OCI-LY1 (cell line): ENCODE measurements at regions not wholly inside any gene's neighbourhood (a gene's known extent, or its start where the extent isn't known, plus 50 kb on each side); places are given as distances from the start of the nearest gene placed in this dataset.

Experiments
- H2AFZ ChIP-seq: fragments of 200-600 bp; sonication (generic), shearing (Covaris generic); 2 replicates; pipeline ENCODE4 v1.6.0; 2014; ENCODE audit warnings: antibody characterized with exemption, mild to moderate bottlenecking, low read length
- H3F3A ChIP-seq: fragments of 200-600 bp; sonication (generic), shearing (Covaris generic); 2 replicates; pipeline ENCODE4 v1.6.0; 2014; ENCODE audit warnings: mild to moderate bottlenecking, antibody characterized with exemption, low read length, moderate library complexity; ENCODE audit not compliant: insufficient read depth
- H3K27ac ChIP-seq: fragments of 200-600 bp; sonication (generic); 2 replicates; pipeline ENCODE4 v1.5.1; 2014; ENCODE audit warnings: low read length, mixed run types, mild to moderate bottlenecking, low read depth; ENCODE audit not compliant: poor library complexity, severe bottlenecking
- H3K27me3 ChIP-seq: fragments of 200-600 bp; sonication (generic); 2 replicates; pipeline ENCODE4 v1.6.0; 2014; ENCODE audit warnings: antibody characterized with exemption, mild to moderate bottlenecking, low read length, moderate library complexity; ENCODE audit not compliant: insufficient read depth
- H3K36me3 ChIP-seq: fragments of 200-600 bp; sonication (generic); 2 replicates; pipeline ENCODE4 v1.6.1; 2014; ENCODE audit warnings: mild to moderate bottlenecking, antibody characterized with exemption, low read length, moderate library complexity, mixed read lengths; ENCODE audit not compliant: insufficient read depth
- H3K4me1 ChIP-seq: fragments of 200-600 bp; sonication (generic); 2 replicates; pipeline ENCODE4 v1.5.1; 2014; ENCODE audit warnings: mild to moderate bottlenecking, low read length, moderate library complexity; ENCODE audit not compliant: insufficient read depth, severe bottlenecking
- H3K4me2 ChIP-seq: fragments of 200-600 bp; sonication (generic), shearing (Covaris generic); 2 replicates; pipeline ENCODE4 v1.6.1; 2014; ENCODE audit warnings: low read length
- H3K4me3 ChIP-seq: fragments of 200-600 bp; sonication (generic); 2 replicates; pipeline ENCODE4 v1.5.1; 2014; ENCODE audit warnings: low read length, low read depth, mild to moderate bottlenecking, mixed read lengths; ENCODE audit not compliant: poor library complexity, severe bottlenecking
- H3K79me2 ChIP-seq: fragments of 200-600 bp; shearing (Covaris generic); 2 replicates; pipeline ENCODE4 v1.6.1; 2016; ENCODE audit warnings: mixed run types, low read length, mixed read lengths; ENCODE audit not compliant: insufficient read depth
- H3K9ac ChIP-seq: fragments of 200-600 bp; sonication (generic), shearing (Covaris generic); 2 replicates; pipeline ENCODE4 v1.6.1; 2014; ENCODE audit warnings: mild to moderate bottlenecking, low read length, mixed read lengths
- H3K9me2 ChIP-seq: fragments of 200-600 bp; sonication (generic), shearing (Covaris generic); 2 replicates; pipeline ENCODE4 v1.6.1; 2014; ENCODE audit warnings: low read depth, mild to moderate bottlenecking, low read length, mixed read lengths
- H3K9me3 ChIP-seq: fragments of 200-600 bp; shearing (Covaris generic); 2 replicates; pipeline ENCODE4 v1.6.1; 2014; ENCODE audit warnings: low read length, mixed read lengths
- H4K20me1 ChIP-seq: fragments of 200-600 bp; sonication (generic), shearing (Covaris generic); 2 replicates; pipeline ENCODE4 v1.6.0; 2016; ENCODE audit warnings: mild to moderate bottlenecking, low read length; ENCODE audit not compliant: insufficient read depth
- EZH2 ChIP-seq: fragments of 200-600 bp; sonication (generic), shearing (Covaris generic); IDR thresholded peaks from 2 replicates; pipeline ENCODE4 v1.8.0; 2017; ENCODE audit warnings: borderline replicate concordance, mixed run types, mild to moderate bottlenecking, antibody characterized with exemption, low read length, moderate library complexity, mixed read lengths
- TF ChIP-seq, protein P1 (sequence below): fragments of 200-600 bp; sonication (generic), shearing (Covaris generic); IDR thresholded peaks from 2 replicates; pipeline ENCODE4 v1.5.1; 2017; ENCODE audit warnings: mild to moderate bottlenecking, antibody characterized with exemption, low read length, moderate library complexity, mixed read lengths

DNA sequence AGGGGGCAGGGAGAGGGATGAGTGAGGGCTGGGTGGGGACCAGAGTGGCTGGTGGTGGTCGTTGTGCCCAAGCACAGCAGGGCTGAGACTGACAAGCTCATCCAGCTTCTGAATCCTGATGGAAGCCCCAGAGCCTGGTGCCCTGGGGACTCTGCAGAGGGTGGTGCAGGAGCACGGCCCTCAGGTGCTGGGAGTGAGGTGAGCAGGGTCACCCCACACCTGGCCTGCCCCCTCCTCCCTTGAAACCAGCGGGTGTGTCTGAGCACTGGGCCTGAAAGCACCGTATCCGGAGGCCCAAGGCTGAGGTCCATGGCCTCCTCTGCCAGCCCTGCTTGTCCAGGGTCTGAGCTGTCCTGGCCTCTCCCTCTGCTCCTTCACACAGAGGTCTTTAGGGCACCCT lies 218.2 kb downstream of the ZNF248 start:
- Histone ChIP-seq H3K9me2 (no peaks in the 10 kb centered on the region), H3K36me3 (no peaks in the 10 kb centered on the region), H3F3A (no peaks in the 10 kb centered on the region), H3K4me3 (no peak overlapping the region), H3K27me3 (no peaks in the 10 kb centered on the region), H4K20me1 (no peaks in the 10 kb centered on the region), H3K79me2 (no peaks in the 10 kb centered on the region), H3K27ac (no peak overlapping the region), H3K9me3 (no peaks in the 10 kb centered on the region), H2AFZ (no peak overlapping the region), H3K9ac (no peak overlapping the region), H3K4me2 (no peak overlapping the region), H3K4me1 (no peaks in the 10 kb centered on the region)
- TF ChIP-seq, protein P1, sequence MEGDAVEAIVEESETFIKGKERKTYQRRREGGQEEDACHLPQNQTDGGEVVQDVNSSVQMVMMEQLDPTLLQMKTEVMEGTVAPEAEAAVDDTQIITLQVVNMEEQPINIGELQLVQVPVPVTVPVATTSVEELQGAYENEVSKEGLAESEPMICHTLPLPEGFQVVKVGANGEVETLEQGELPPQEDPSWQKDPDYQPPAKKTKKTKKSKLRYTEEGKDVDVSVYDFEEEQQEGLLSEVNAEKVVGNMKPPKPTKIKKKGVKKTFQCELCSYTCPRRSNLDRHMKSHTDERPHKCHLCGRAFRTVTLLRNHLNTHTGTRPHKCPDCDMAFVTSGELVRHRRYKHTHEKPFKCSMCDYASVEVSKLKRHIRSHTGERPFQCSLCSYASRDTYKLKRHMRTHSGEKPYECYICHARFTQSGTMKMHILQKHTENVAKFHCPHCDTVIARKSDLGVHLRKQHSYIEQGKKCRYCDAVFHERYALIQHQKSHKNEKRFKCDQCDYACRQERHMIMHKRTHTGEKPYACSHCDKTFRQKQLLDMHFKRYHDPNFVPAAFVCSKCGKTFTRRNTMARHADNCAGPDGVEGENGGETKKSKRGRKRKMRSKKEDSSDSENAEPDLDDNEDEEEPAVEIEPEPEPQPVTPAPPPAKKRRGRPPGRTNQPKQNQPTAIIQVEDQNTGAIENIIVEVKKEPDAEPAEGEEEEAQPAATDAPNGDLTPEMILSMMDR, result no peak
- no peak for TF ChIP-seq EZH2

DNA sequence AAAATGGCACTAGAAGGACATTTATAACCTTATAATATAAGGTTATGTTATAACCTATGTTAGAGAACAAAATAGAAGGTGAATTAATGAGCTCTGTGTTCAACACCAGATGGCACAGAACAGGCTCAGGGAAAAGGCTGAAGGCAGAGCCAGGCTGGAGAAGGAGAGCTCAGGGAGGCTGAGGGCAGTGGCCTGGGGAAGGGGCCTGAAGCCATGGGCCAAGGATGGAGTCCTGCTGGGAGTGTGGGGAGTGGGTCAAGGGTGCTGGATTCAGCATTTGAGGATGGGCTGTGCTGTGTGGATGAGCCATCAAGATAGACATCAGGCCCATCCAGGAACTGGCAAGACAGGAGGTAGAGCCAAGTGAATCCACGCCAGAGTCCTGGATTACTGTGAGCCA lies 218.8 kb downstream of the ZNF248 start:
- H4K20me1 ChIP-seq, result no peaks in the 10 kb centered on the region
- H3K36me3 ChIP-seq, result no peaks in the 10 kb centered on the region
- H3K27me3 ChIP-seq, result no peaks in the 10 kb centered on the region
- H3K79me2 ChIP-seq, result no peaks in the 10 kb centered on the region
- no peaks in the 10 kb centered on the region for H3K4me1 ChIP-seq
- H3K4me2 ChIP-seq, result no peak overlapping the region
- no peaks in the 10 kb centered on the region for H3K9me2 ChIP-seq
- no peaks in the 10 kb centered on the region for H3F3A ChIP-seq
- H3K9me3 ChIP-seq, result no peaks in the 10 kb centered on the region
- TF ChIP-seq, protein P1, result no peak
- TF ChIP-seq EZH2, result no peak
- H3K9ac ChIP-seq, result no peak overlapping the region
- no peak overlapping the region for H3K4me3 ChIP-seq
- H2AFZ ChIP-seq, result no peak overlapping the region
- no peak overlapping the region for H3K27ac ChIP-seq

DNA sequence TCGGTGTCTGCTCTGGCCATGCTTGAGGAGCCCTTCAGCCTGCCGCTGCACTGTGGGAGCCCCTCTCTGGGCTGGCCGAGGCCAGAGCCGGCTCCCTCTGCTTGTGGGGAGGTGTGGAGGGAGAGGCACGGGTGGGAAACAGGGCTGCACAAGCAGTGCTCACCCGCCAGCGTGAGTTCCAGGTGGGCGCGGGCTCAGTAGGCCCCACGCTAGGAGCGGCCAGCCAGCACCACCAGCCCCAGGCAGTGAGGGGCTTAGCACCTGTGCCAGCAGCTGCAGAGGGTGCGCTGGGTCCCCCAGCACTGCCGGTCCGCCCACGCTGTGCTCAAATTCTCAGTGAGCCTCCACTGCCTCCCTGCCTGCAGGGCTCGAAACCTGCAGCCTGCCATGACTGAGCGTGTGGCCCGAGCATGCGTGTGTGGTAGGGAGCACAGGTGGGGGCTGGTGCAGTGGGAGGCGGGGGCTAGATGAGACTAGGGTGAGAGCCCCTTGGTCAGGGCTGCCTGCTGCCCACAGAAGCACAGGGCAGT lies 223.0 kb downstream of the ZNF248 start:
- Histone ChIP-seq H3K9me2 (no peaks in the 10 kb centered on the region), H3K36me3 (no peaks in the 10 kb centered on the region), H2AFZ (no peak overlapping the region), H3K9me3 (no peaks in the 10 kb centered on the region), H3K4me2 (no peak overlapping the region), H3K9ac (no peak overlapping the region), H3K4me1 (no peaks in the 10 kb centered on the region), H4K20me1 (no peaks in the 10 kb centered on the region), H3F3A (no peaks in the 10 kb centered on the region), H3K4me3 (no peak overlapping the region), H3K27me3 (no peaks in the 10 kb centered on the region), H3K27ac (no peak overlapping the region), H3K79me2 (no peaks in the 10 kb centered on the region)
- no peak for TF ChIP-seq EZH2
- TF ChIP-seq, protein P1, result no peak
